ENCODE measurements at regions not wholly inside any gene's neighbourhood (a gene's known extent, or its start where the extent isn't known, plus 50 kb on each side); places are given as distances from the start of the nearest gene placed in this dataset.

DNA sequence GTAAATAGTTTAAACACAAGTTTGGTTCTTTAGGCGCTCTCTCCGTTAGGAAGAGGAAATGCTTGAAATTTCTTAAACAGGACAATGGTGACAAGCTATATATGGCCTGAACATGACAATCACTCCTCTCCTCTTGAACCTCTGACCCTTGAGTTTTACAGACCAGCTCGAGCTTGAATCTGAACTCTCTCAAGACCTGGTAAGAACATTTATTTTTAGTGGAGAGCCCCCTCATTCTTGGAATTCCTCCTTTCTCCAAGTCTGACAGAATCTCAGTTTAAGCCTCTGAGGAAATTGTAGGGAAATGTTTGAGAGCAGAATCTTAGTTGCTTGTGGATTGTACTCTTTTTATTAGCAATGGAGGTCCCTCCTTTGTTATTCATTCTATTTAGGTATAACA, 1293.6 kb upstream of the ZEB2 start:
- TF ChIP-seq, protein P1, sequence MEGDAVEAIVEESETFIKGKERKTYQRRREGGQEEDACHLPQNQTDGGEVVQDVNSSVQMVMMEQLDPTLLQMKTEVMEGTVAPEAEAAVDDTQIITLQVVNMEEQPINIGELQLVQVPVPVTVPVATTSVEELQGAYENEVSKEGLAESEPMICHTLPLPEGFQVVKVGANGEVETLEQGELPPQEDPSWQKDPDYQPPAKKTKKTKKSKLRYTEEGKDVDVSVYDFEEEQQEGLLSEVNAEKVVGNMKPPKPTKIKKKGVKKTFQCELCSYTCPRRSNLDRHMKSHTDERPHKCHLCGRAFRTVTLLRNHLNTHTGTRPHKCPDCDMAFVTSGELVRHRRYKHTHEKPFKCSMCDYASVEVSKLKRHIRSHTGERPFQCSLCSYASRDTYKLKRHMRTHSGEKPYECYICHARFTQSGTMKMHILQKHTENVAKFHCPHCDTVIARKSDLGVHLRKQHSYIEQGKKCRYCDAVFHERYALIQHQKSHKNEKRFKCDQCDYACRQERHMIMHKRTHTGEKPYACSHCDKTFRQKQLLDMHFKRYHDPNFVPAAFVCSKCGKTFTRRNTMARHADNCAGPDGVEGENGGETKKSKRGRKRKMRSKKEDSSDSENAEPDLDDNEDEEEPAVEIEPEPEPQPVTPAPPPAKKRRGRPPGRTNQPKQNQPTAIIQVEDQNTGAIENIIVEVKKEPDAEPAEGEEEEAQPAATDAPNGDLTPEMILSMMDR (conservative IDR thresholded peaks at IDR 0.05; ENCODE audit: low read depth, low read length) = no peak
- no peak for TF ChIP-seq EZH2 (IDR thresholded peaks at IDR 0.05; ENCODE audit: low read length, unreplicated experiment)
- TF ChIP-seq EZH2phosphoT487 (IDR thresholded peaks at IDR 0.05; ENCODE audit: borderline replicate concordance, low read length) = no peak

Data from PC-3 (cell line).